ENCODE measurements at regions not wholly inside any gene's neighbourhood (a gene's known extent, or its start where the extent isn't known, plus 50 kb on each side); places are given as distances from the start of the nearest gene placed in this dataset.

DNA sequence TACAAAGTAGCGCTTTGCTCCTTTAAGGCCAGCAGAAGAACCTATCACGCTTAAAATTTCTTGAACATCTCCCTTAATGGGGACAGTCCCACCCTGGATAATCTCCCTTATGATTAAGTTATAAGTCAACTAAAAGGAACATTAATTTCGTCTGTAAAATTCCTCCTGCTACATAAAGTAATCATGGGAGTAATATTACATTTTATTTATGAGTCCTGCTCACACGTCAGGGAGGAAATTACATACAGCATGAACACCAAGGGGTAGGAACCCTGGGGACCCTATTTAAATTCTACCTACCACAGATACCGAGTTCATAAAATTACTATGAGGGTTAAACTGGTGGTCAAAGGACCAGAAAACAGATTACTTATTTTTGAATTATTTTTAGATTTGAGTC is 926.6 kb upstream of the MBL2 start:
- TF ChIP-seq, protein P1, sequence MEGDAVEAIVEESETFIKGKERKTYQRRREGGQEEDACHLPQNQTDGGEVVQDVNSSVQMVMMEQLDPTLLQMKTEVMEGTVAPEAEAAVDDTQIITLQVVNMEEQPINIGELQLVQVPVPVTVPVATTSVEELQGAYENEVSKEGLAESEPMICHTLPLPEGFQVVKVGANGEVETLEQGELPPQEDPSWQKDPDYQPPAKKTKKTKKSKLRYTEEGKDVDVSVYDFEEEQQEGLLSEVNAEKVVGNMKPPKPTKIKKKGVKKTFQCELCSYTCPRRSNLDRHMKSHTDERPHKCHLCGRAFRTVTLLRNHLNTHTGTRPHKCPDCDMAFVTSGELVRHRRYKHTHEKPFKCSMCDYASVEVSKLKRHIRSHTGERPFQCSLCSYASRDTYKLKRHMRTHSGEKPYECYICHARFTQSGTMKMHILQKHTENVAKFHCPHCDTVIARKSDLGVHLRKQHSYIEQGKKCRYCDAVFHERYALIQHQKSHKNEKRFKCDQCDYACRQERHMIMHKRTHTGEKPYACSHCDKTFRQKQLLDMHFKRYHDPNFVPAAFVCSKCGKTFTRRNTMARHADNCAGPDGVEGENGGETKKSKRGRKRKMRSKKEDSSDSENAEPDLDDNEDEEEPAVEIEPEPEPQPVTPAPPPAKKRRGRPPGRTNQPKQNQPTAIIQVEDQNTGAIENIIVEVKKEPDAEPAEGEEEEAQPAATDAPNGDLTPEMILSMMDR (IDR thresholded peaks at IDR 0.05), result no peak
- no peak for TF ChIP-seq POLR2A (IDR thresholded peaks at IDR 0.05; ENCODE audit: low read length)
- TF ChIP-seq JUNB (IDR thresholded peaks at IDR 0.05), result no peak
- no peak for TF ChIP-seq FOSL2 (IDR thresholded peaks at IDR 0.05)
- no peak for TF ChIP-seq FOSL2 (CRISPR knock-in tag; IDR thresholded peaks at IDR 0.05)
- TF ChIP-seq, protein P2, sequence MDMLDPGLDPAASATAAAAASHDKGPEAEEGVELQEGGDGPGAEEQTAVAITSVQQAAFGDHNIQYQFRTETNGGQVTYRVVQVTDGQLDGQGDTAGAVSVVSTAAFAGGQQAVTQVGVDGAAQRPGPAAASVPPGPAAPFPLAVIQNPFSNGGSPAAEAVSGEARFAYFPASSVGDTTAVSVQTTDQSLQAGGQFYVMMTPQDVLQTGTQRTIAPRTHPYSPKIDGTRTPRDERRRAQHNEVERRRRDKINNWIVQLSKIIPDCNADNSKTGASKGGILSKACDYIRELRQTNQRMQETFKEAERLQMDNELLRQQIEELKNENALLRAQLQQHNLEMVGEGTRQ (IDR thresholded peaks at IDR 0.05), result no peak
- TF ChIP-seq ZFP36 (IDR thresholded peaks at IDR 0.05; ENCODE audit: borderline replicate concordance, partially characterized antibody), result no peak
- no peak for TF ChIP-seq HDAC2 (IDR thresholded peaks at IDR 0.05)
- TF ChIP-seq, protein P3, sequence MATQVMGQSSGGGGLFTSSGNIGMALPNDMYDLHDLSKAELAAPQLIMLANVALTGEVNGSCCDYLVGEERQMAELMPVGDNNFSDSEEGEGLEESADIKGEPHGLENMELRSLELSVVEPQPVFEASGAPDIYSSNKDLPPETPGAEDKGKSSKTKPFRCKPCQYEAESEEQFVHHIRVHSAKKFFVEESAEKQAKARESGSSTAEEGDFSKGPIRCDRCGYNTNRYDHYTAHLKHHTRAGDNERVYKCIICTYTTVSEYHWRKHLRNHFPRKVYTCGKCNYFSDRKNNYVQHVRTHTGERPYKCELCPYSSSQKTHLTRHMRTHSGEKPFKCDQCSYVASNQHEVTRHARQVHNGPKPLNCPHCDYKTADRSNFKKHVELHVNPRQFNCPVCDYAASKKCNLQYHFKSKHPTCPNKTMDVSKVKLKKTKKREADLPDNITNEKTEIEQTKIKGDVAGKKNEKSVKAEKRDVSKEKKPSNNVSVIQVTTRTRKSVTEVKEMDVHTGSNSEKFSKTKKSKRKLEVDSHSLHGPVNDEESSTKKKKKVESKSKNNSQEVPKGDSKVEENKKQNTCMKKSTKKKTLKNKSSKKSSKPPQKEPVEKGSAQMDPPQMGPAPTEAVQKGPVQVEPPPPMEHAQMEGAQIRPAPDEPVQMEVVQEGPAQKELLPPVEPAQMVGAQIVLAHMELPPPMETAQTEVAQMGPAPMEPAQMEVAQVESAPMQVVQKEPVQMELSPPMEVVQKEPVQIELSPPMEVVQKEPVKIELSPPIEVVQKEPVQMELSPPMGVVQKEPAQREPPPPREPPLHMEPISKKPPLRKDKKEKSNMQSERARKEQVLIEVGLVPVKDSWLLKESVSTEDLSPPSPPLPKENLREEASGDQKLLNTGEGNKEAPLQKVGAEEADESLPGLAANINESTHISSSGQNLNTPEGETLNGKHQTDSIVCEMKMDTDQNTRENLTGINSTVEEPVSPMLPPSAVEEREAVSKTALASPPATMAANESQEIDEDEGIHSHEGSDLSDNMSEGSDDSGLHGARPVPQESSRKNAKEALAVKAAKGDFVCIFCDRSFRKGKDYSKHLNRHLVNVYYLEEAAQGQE (IDR thresholded peaks at IDR 0.05), result no peak
- TF ChIP-seq, protein P4, sequence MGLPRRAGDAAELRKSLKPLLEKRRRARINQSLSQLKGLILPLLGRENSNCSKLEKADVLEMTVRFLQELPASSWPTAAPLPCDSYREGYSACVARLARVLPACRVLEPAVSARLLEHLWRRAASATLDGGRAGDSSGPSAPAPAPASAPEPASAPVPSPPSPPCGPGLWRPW (IDR thresholded peaks at IDR 0.05), result no peak

All from A549 (cell line).